Endothelial cell (in vitro differentiated cells): ENCODE measurements at regions not wholly inside any gene's neighbourhood (a gene's known extent, or its start where the extent isn't known, plus 50 kb on each side); places are given as distances from the start of the nearest gene placed in this dataset.

Source experiments
- DNase-seq: peaks from one replicate; pipeline ENCODE4 v3.0.0; 2021; ENCODE audit warnings: low spot score
- H3K27ac Mint-ChIP-seq: one replicate; pipeline ENCODE4 v1.8.0; 2021; ENCODE audit warnings: mixed read lengths, inconsistent platforms; ENCODE audit not compliant: unreplicated experiment
- H3K27me3 Mint-ChIP-seq: one replicate; pipeline ENCODE4 v1.8.0; 2021; ENCODE audit warnings: mild to moderate bottlenecking, moderate library complexity, mixed read lengths, inconsistent platforms; ENCODE audit not compliant: unreplicated experiment
- H3K36me3 Mint-ChIP-seq: one replicate; pipeline ENCODE4 v1.8.0; 2021; ENCODE audit warnings: mild to moderate bottlenecking, low read depth, mixed read lengths, inconsistent platforms; ENCODE audit not compliant: unreplicated experiment
- H3K4me1 Mint-ChIP-seq: one replicate; pipeline ENCODE4 v1.8.0; 2021; ENCODE audit warnings: mild to moderate bottlenecking, mixed read lengths, inconsistent platforms; ENCODE audit not compliant: unreplicated experiment
- H3K4me3 Mint-ChIP-seq: one replicate; pipeline ENCODE4 v1.8.0; 2021; ENCODE audit warnings: mild to moderate bottlenecking, mixed read lengths, inconsistent platforms; ENCODE audit not compliant: unreplicated experiment
- H3K9me3 Mint-ChIP-seq: one replicate; pipeline ENCODE4 v1.8.0; 2021; ENCODE audit warnings: mixed read lengths, inconsistent platforms; ENCODE audit not compliant: unreplicated experiment
- TF ChIP-seq, protein P1 (sequence below): fragments of 200-600 bp; sonication (generic); IDR thresholded peaks from one replicate; pipeline ENCODE4 v1.5.0; 2021; ENCODE audit warnings: antibody characterized with exemption; ENCODE audit not compliant: unreplicated experiment

DNA sequence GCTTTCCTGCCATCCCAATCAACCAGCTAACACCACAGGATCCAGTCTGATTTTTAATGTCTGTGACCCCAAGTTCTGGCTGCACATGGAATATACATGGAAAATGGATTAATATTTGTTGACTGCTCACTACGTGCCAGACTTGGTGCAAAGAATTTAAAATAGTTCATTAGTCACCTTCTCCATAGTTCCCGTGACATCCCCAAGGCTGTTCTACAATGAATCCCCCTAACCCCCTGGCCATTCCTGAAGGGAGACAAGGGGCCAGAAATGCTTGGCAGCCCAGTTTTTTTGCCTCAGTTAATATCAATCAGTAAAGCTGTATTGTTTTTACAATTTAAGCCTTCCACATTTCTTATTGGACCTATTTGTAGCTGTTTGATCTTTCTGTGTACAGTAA lies 71.0 kb upstream of the ST3GAL5 start:
- H3K27me3 Mint-ChIP-seq = no peaks in the 10 kb centered on the region
- TF ChIP-seq, protein P1, sequence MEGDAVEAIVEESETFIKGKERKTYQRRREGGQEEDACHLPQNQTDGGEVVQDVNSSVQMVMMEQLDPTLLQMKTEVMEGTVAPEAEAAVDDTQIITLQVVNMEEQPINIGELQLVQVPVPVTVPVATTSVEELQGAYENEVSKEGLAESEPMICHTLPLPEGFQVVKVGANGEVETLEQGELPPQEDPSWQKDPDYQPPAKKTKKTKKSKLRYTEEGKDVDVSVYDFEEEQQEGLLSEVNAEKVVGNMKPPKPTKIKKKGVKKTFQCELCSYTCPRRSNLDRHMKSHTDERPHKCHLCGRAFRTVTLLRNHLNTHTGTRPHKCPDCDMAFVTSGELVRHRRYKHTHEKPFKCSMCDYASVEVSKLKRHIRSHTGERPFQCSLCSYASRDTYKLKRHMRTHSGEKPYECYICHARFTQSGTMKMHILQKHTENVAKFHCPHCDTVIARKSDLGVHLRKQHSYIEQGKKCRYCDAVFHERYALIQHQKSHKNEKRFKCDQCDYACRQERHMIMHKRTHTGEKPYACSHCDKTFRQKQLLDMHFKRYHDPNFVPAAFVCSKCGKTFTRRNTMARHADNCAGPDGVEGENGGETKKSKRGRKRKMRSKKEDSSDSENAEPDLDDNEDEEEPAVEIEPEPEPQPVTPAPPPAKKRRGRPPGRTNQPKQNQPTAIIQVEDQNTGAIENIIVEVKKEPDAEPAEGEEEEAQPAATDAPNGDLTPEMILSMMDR = no peak
- H3K9me3 Mint-ChIP-seq = peaks cover 9% of the 10 kb centered on the region
- H3K4me3 Mint-ChIP-seq = no peak overlapping the region
- H3K4me1 Mint-ChIP-seq = peaks cover 5% of the 10 kb centered on the region
- no peak overlapping the region for H3K27ac Mint-ChIP-seq
- peaks cover 9% of the 10 kb centered on the region for H3K36me3 Mint-ChIP-seq
- no peak for DNase-seq

DNA sequence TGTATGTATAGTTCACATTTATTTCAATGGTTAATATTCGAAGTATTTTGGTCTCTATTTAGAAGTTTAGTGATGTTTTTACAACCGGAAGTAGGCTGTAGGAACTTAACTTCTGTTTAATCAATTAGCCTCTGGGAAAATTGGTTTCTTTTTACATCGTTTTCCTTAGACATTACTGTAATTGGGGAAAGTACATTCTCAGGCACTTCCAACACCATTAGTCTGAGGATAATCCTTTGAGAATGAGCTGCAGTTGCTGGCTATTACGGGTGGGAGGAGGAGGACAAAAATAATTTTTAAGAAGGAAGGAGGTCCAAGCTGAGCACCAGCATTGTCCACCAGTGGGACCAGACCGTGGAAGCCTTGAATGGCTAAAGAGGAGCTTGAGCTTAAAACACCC lies 70.4 kb upstream of the ST3GAL5 start:
- Mint-ChIP-seq H3K9me3 (peaks cover 9% of the 10 kb centered on the region), H3K36me3 (peaks cover 9% of the 10 kb centered on the region), H3K27me3 (no peaks in the 10 kb centered on the region), H3K4me1 (peaks cover 7% of the 10 kb centered on the region), H3K27ac (no peak overlapping the region), H3K4me3 (no peak overlapping the region)
- no peak for DNase-seq
- TF ChIP-seq, protein P1 = no peak

DNA sequence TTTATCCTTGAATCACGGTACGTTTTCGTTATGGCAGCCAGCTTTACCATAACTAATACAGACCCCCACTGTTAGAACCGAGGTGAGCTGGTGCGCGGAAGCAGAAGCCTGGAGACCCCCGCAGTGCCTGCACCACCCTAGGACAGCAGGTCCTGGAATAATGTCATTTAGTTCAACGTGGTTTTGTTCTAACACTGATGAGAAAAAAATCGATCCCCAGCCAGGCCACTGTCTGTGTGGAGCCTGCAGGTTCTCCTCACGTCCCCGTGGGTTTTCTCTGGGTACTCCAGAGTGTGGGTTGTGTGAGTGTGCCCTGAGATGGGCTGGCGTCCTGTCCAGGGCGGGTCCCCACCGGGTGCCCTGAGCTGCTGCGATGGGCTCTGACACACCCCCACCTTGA lies 69.9 kb upstream of the ST3GAL5 start:
- no peak overlapping the region for H3K27ac Mint-ChIP-seq
- TF ChIP-seq, protein P1 = no peak
- H3K9me3 Mint-ChIP-seq = peaks cover 9% of the 10 kb centered on the region
- H3K36me3 Mint-ChIP-seq = peaks cover 7% of the 10 kb centered on the region
- DNase-seq = no peak
- H3K4me1 Mint-ChIP-seq = peaks cover 8% of the 10 kb centered on the region
- H3K27me3 Mint-ChIP-seq = no peaks in the 10 kb centered on the region
- no peak overlapping the region for H3K4me3 Mint-ChIP-seq

DNA sequence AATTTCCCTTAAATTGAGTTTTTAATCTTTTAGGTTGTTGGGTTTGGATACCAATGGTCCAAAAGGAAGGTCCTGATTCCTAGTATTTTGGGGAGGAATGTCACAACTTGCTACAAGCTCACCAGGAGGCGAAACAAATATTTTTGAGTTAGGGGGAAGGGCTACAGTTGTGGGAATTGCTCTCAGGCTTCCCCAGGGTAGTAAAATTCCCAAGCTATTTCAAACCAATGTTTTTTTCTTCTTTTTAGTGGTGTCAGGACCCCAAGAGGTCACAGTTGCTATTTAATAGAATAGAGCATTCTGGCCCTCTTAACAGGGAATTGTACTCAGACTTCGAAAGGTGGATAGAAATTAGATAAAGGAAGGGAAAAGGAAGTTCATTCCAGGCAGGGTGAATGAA lies 68.5 kb upstream of the ST3GAL5 start:
- no peak overlapping the region for H3K4me3 Mint-ChIP-seq
- DNase-seq = no peak
- H3K9me3 Mint-ChIP-seq = peaks cover 2% of the 10 kb centered on the region
- no peaks in the 10 kb centered on the region for H3K27me3 Mint-ChIP-seq
- peaks cover 22% of the 10 kb centered on the region for H3K4me1 Mint-ChIP-seq
- TF ChIP-seq, protein P1 = no peak
- peaks cover 7% of the 10 kb centered on the region for H3K36me3 Mint-ChIP-seq
- no peak overlapping the region for H3K27ac Mint-ChIP-seq

DNA sequence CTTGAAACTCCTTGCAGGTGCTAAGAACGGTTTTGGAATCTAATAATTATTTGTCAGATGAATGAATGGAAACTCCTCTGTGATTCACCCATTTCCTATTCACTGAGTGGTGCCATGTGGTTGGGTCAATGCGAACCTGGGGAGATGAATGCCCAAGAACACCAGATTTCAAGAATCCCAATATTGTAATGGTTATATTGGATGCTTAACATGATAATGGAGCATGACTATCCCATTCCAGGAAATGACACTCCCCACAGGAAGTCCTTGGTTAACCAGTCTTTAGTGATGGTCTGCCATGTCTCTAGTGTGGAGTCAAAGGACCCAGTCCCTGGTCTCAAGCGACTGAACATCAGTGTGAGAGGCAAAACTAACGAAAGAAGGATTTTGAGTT lies 67.9 kb upstream of the ST3GAL5 start:
- peaks cover 29% of the 10 kb centered on the region for H3K4me1 Mint-ChIP-seq
- H3K27ac Mint-ChIP-seq = no peak overlapping the region
- H3K36me3 Mint-ChIP-seq = peaks cover 7% of the 10 kb centered on the region
- TF ChIP-seq, protein P1 = no peak
- peaks cover under 1% of the 10 kb centered on the region for H3K27me3 Mint-ChIP-seq
- no peak overlapping the region for H3K4me3 Mint-ChIP-seq
- no peaks in the 10 kb centered on the region for H3K9me3 Mint-ChIP-seq
- DNase-seq = no peak
